Retinal pigment epithelial cell (primary cell): ENCODE measurements at regions not wholly inside any gene's neighbourhood (a gene's known extent, or its start where the extent isn't known, plus 50 kb on each side); places are given as distances from the start of the nearest gene placed in this dataset.
"Not testable (repeated sequence)": the region's sequence is repeated elsewhere in the genome, so short reads cannot be mapped to it uniquely, and the experiment has no call there.

ENCODE experiments used
- DNase-seq: peaks from one replicate; pipeline ENCODE4 v3.0.0-alpha.2; 2010; ENCODE audit warnings: low read depth
- H3K4me3 ChIP-seq: 2 replicates; pipeline ENCODE4 v1.5.1; 2011; ENCODE audit warnings: mild to moderate bottlenecking, low read length, control low read depth, moderate library complexity
- CTCF ChIP-seq: conservative IDR thresholded peaks from 2 replicates; pipeline ENCODE4 v1.5.1; 2011; ENCODE audit warnings: low read depth, low read length, control low read depth, inconsistent platforms

- no peak overlapping the region for H3K4me3 ChIP-seq
- DNase-seq: no peak
- no peak for TF ChIP-seq CTCF
Measured at GRCh38 chr4:127018381-127018780, 614.4 kb upstream of the INTU start.

GRCh38 chr4:127020831-127021230, 611.9 kb upstream of the INTU start:
- DNase-seq, H3K4me3 ChIP-seq: not testable (repeated sequence)

- DNase-seq: no peak
- H3K4me3 ChIP-seq: no peak overlapping the region
Measured at GRCh38 chr4:127036296-127036695, 596.5 kb upstream of the INTU start.

GRCh38 chr4:127045861-127046260, 586.9 kb upstream of the INTU start:
- TF ChIP-seq CTCF: no peak
- DNase-seq: no peak
- no peak overlapping the region for H3K4me3 ChIP-seq

More at GRCh38 chr4:127036296-127036695, 596.5 kb upstream of the INTU start:
- TF ChIP-seq CTCF: no peak

GRCh38 chr4:127047930-127048329, 584.8 kb upstream of the INTU start:
- no peak for DNase-seq
- H3K4me3 ChIP-seq: no peak overlapping the region
- no peak for TF ChIP-seq CTCF

- TF ChIP-seq CTCF: no peak
- no peak for DNase-seq
- no peak overlapping the region for H3K4me3 ChIP-seq
Measured at GRCh38 chr4:127048376-127049044, 584.2 kb upstream of the INTU start.

- no peak overlapping the region for H3K4me3 ChIP-seq
- no peak for TF ChIP-seq CTCF
- peak; percentile 45 for DNase-seq
Measured at GRCh38 chr4:127049526-127049925, 583.2 kb upstream of the INTU start.
